Smooth muscle cell (in vitro differentiated cells): ENCODE measurements at regions not wholly inside any gene's neighbourhood (a gene's known extent, or its start where the extent isn't known, plus 50 kb on each side); places are given as distances from the start of the nearest gene placed in this dataset.

Source experiments
- DNase-seq: peaks from one replicate; lab custom pipeline; 2025; ENCODE audit not compliant: unreplicated experiment; lab: John Stamatoyannopoulos, UW
- H2AFZ ChIP-seq: fragments of 200-600 bp; sonication (generic); 2 replicates; pipeline ENCODE4 v1.6.0; 2016; ENCODE audit warnings: antibody characterized with exemption, low read depth, mild to moderate bottlenecking
- H3F3A ChIP-seq: fragments of 200-600 bp; sonication (generic); 2 replicates; pipeline ENCODE4 v1.6.0; 2017; ENCODE audit warnings: antibody characterized with exemption, low read depth
- H3K27ac ChIP-seq: fragments of 200-600 bp; sonication (generic); 2 replicates; pipeline ENCODE4 v1.5.1; 2016; ENCODE audit warnings: low read depth, mild to moderate bottlenecking
- H3K27me3 ChIP-seq: fragments of 200-600 bp; sonication (generic); 2 replicates; pipeline ENCODE4 v1.6.1; 2016; ENCODE audit warnings: low read depth, mild to moderate bottlenecking
- H3K36me3 ChIP-seq: fragments of 200-600 bp; sonication (generic); 2 replicates; pipeline ENCODE4 v1.5.1; 2016; ENCODE audit warnings: low read depth
- H3K4me1 ChIP-seq: fragments of 200-600 bp; sonication (generic); 2 replicates; pipeline ENCODE4 v1.5.1; 2016; ENCODE audit warnings: low read depth
- H3K4me2 ChIP-seq: fragments of 200-600 bp; sonication (generic); 2 replicates; pipeline ENCODE4 v1.6.0; 2016; ENCODE audit warnings: mild to moderate bottlenecking
- H3K4me3 ChIP-seq: fragments of 200-600 bp; sonication (generic); 2 replicates; pipeline ENCODE4 v1.5.1; 2016; ENCODE audit warnings: mild to moderate bottlenecking
- H3K79me2 ChIP-seq: fragments of 200-600 bp; sonication (generic); 2 replicates; pipeline ENCODE4 v1.6.0; 2016; ENCODE audit warnings: low read depth, mild to moderate bottlenecking
- H3K9ac ChIP-seq: fragments of 200-600 bp; sonication (generic); 2 replicates; pipeline ENCODE4 v1.6.0; 2016; ENCODE audit warnings: low read depth
- H3K9me3 ChIP-seq: fragments of 200-600 bp; sonication (generic); replicated peaks from 2 replicates; pipeline ENCODE4 v1.5.1; 2016; ENCODE audit warnings: low read depth
- H4K20me1 ChIP-seq: fragments of 200-600 bp; sonication (generic); 2 replicates; pipeline ENCODE4 v1.6.0; 2016; ENCODE audit warnings: low read depth
- CTCF ChIP-seq: fragments of 200-600 bp; sonication (generic); IDR thresholded peaks from 2 replicates; pipeline ENCODE4 v1.5.1; 2017; ENCODE audit warnings: borderline replicate concordance, mild to moderate bottlenecking, antibody characterized with exemption; ENCODE audit not compliant: insufficient read depth, poor library complexity, severe bottlenecking
- WGBS: methylation state at CpG from one replicate; pipeline ENCODE4 v1.1.7; 2016; ENCODE audit warnings: low lambda C conversion rate; 5-methylcytosine and 5-hydroxymethylcytosine counted together

GRCh38 chr6:147678253-147678652 is 169.8 kb downstream of the SAMD5 start:
- H3F3A ChIP-seq: no peaks in the 10 kb centered on the region
- no peak overlapping the region for H2AFZ ChIP-seq
- DNase-seq: no peak
- no peak for TF ChIP-seq CTCF
- H3K27me3 ChIP-seq: peaks cover 4% of the 10 kb centered on the region
- no peaks in the 10 kb centered on the region for H3K79me2 ChIP-seq
- no peak overlapping the region for H3K27ac ChIP-seq
- H3K9ac ChIP-seq: no peak overlapping the region
- no peaks in the 10 kb centered on the region for H3K4me1 ChIP-seq
- no peak overlapping the region for H3K4me3 ChIP-seq
- no peaks in the 10 kb centered on the region for H4K20me1 ChIP-seq
- no peaks in the 10 kb centered on the region for H3K36me3 ChIP-seq
- WGBS: 70% methylated on average over 1 of the region's 1 CpG
- no peak overlapping the region for H3K4me2 ChIP-seq
- no peaks in the 10 kb centered on the region for H3K9me3 ChIP-seq

DNA sequence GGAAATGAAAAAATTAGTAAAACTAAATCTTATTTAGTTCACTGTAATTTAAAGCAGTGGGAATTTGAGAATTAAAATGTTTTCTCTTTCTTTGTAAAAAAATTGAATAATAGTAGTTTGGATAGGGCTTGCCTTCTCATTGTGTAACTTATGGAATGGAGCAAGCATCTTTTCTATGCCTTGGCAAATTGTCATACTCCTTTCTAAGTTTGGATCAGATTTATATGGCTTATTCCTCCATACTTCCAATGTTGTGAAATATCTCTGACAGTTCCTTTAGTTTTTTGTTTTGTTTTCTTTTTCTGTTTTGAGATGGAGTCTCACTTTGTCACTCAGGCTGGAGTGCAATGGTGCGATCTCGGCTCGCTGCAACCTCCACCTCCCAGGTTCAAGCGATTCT is 176.4 kb downstream of the SAMD5 start:
- H3K27me3 ChIP-seq: peaks cover 4% of the 10 kb centered on the region
- no peak overlapping the region for H3K9ac ChIP-seq
- WGBS: 96% methylated on average over 4 of the region's 4 CpGs
- TF ChIP-seq CTCF: no peak
- H3K4me1 ChIP-seq: no peaks in the 10 kb centered on the region
- no peak overlapping the region for H3K27ac ChIP-seq
- DNase-seq: no peak
- H3K4me2 ChIP-seq: no peak overlapping the region
- no peaks in the 10 kb centered on the region for H3F3A ChIP-seq
- no peaks in the 10 kb centered on the region for H4K20me1 ChIP-seq
- H3K9me3 ChIP-seq: no peaks in the 10 kb centered on the region
- no peak overlapping the region for H3K4me3 ChIP-seq
- no peaks in the 10 kb centered on the region for H3K79me2 ChIP-seq
- no peaks in the 10 kb centered on the region for H3K36me3 ChIP-seq
- no peak overlapping the region for H2AFZ ChIP-seq

DNA sequence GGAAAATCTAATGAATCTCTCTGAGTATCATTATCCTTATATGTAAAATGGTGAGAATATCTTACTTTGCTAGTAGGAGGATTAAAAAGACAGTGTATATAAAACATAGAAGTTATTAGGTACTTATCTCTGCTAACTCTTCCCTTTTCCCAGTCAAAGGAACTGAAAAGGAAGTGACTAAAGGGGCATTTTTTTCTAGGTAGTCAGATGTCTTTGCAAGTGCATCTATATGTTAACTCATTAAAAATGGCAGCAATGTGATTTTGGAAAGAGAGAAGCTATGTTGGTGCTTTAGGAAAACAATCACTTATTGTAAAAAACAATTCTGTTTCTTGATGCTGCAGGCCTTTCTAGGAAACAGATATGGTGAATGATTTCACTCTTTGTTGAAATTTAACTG is 180.9 kb downstream of the SAMD5 start:
- DNase-seq: no peak
- no peak overlapping the region for H3K9ac ChIP-seq
- H3K27me3 ChIP-seq: no peaks in the 10 kb centered on the region
- no peak overlapping the region for H3K27ac ChIP-seq
- H3K4me3 ChIP-seq: no peak overlapping the region
- H3F3A ChIP-seq: no peaks in the 10 kb centered on the region
- no peak for TF ChIP-seq CTCF
- no peaks in the 10 kb centered on the region for H3K9me3 ChIP-seq
- H4K20me1 ChIP-seq: no peaks in the 10 kb centered on the region
- no peak overlapping the region for H2AFZ ChIP-seq
- H3K4me1 ChIP-seq: no peaks in the 10 kb centered on the region
- no peaks in the 10 kb centered on the region for H3K79me2 ChIP-seq
- H3K4me2 ChIP-seq: no peak overlapping the region
- no peaks in the 10 kb centered on the region for H3K36me3 ChIP-seq

DNA sequence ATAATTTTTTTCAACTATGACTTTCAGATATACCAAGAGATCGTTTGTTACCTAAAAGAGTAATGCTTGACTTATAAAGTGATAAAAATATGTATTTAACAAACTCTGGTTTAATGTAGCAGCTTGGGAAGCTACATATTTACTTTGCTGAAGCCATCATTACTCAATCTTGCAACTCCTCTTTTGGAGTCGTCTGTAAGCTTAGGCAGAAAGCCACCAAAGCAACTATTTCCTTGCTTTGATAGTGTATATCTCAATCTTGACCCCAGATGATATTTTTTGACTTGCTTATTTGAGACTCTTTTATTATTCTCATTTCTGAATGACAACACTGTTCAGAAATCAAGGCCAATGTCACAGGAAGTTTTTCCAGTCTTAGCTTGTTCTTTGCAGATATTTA is 183.0 kb downstream of the SAMD5 start:
- TF ChIP-seq CTCF: no peak
- Histone ChIP-seq H3K79me2 (no peaks in the 10 kb centered on the region), H3K4me2 (no peak overlapping the region), H3K9me3 (no peaks in the 10 kb centered on the region), H3K4me3 (no peak overlapping the region), H4K20me1 (no peaks in the 10 kb centered on the region), H3K4me1 (no peaks in the 10 kb centered on the region), H2AFZ (no peak overlapping the region), H3F3A (no peaks in the 10 kb centered on the region), H3K27ac (no peak overlapping the region), H3K27me3 (no peaks in the 10 kb centered on the region), H3K9ac (no peak overlapping the region), H3K36me3 (no peaks in the 10 kb centered on the region)
- 43% methylated on average over 2 of the region's 2 CpGs for WGBS
- DNase-seq: no peak
